Astrocyte of the cerebellum (primary cell): ENCODE measurements at regions not wholly inside any gene's neighbourhood (a gene's known extent, or its start where the extent isn't known, plus 50 kb on each side); places are given as distances from the start of the nearest gene placed in this dataset.

Experiments
- DNase-seq: peaks from one replicate; pipeline ENCODE4 v3.0.0-alpha.2; 2011; ENCODE audit warnings: low read depth
- H3K4me3 ChIP-seq: 2 replicates; pipeline ENCODE4 v1.5.1; 2011; ENCODE audit warnings: mild to moderate bottlenecking, low read depth, low read length, moderate library complexity
- CTCF ChIP-seq: IDR thresholded peaks from 2 replicates; pipeline ENCODE4 v1.5.1; 2012; ENCODE audit warnings: low read length, low read depth, moderate library complexity, mild to moderate bottlenecking; ENCODE audit errors: missing control alignments
- in situ Hi-C: cut with HindIII; loops from 2 replicates; pipeline ENCODE4 v1.10.0; 2017; ENCODE audit warnings: low sequenced_read_pairs

- H3K4me3 ChIP-seq: no peak overlapping the region
- in situ Hi-C loops: no loop called here
- no peak for TF ChIP-seq CTCF
- peak; percentile 57 for DNase-seq
Observed at GRCh38 chr4:124970011-124970410, 257.5 kb upstream of the ANKRD50 start.

- H3K4me3 ChIP-seq: no peak overlapping the region
- TF ChIP-seq CTCF: no peak
- in situ Hi-C loops: no loop called here
- DNase-seq: no peak
Observed at GRCh38 chr4:124965497-124965891, 253.0 kb upstream of the ANKRD50 start.

GRCh38 chr4:124964852-124965496 lies 252.4 kb upstream of the ANKRD50 start:
- in situ Hi-C loops: no loop called here
- no peak for DNase-seq
- no peak for TF ChIP-seq CTCF
- H3K4me3 ChIP-seq: no peak overlapping the region

- in situ Hi-C loops: no loop called here
- DNase-seq: no peak
- no peak overlapping the region for H3K4me3 ChIP-seq
- no peak for TF ChIP-seq CTCF
Observed at GRCh38 chr4:124964251-124964650, 251.7 kb upstream of the ANKRD50 start.

- no peak for TF ChIP-seq CTCF
- in situ Hi-C loops: no loop called here
- no peak overlapping the region for H3K4me3 ChIP-seq
- no peak for DNase-seq
Observed at GRCh38 chr4:124961138-124961750, 248.7 kb upstream of the ANKRD50 start.

- no peak for DNase-seq
- in situ Hi-C loops: no loop called here
- TF ChIP-seq CTCF: no peak
- H3K4me3 ChIP-seq: no peak overlapping the region
Observed at GRCh38 chr4:124958847-124959246, 246.3 kb upstream of the ANKRD50 start.
